HCT116 (cell line): ENCODE measurements at regions not wholly inside any gene's neighbourhood (a gene's known extent, or its start where the extent isn't known, plus 50 kb on each side); places are given as distances from the start of the nearest gene placed in this dataset.

Source experiments
- ELF1 ChIP-seq: IDR thresholded peaks from 2 replicates; pipeline ENCODE4 v1.6.1; 2012; ENCODE audit warnings: low read depth, borderline replicate concordance
- EZH2 ChIP-seq: fragments of 200-600 bp; sonication (generic); IDR thresholded peaks from 2 replicates; pipeline ENCODE4 v1.6.1; 2017; ENCODE audit warnings: antibody characterized with exemption, mixed run types
- EZH2phosphoT487 ChIP-seq: fragments of 200-600 bp; IDR thresholded peaks from 2 replicates; pipeline ENCODE4 v1.6.1; 2018; ENCODE audit warnings: antibody characterized with exemption, borderline replicate concordance
- POLR2A ChIP-seq: IDR thresholded peaks from 2 replicates; pipeline ENCODE4 v1.7.0; 2011; ENCODE audit warnings: borderline replicate concordance; ENCODE audit not compliant: insufficient read depth, insufficient read length; ENCODE audit errors: extremely low read depth
- POLR2AphosphoS5 ChIP-seq: IDR thresholded peaks from 2 replicates; pipeline ENCODE4 v1.6.1; 2011; ENCODE audit warnings: mild to moderate bottlenecking, low read depth, low read length, moderate library complexity
- RAD21 ChIP-seq: IDR thresholded peaks from 2 replicates; pipeline ENCODE4 v1.6.1; 2012; ENCODE audit warnings: low read depth, mild to moderate bottlenecking
- SP1 ChIP-seq: IDR thresholded peaks from 2 replicates; pipeline ENCODE4 v1.6.1; 2012; ENCODE audit warnings: low read depth
- TCF7L2 ChIP-seq: IDR thresholded peaks from 2 replicates; pipeline ENCODE4 v1.7.0; 2011; ENCODE audit warnings: borderline replicate concordance, inconsistent platforms; ENCODE audit not compliant: insufficient read depth, insufficient read length; ENCODE audit errors: extremely low read depth
- ZNF274 ChIP-seq: fragments of 200-500 bp; sonication (Bioruptor generic); IDR thresholded peaks from 2 replicates; pipeline ENCODE4 v1.6.1; 2014; ENCODE audit warnings: mild to moderate bottlenecking, low read depth, low read length, inconsistent platforms
- TF ChIP-seq, protein P1 (sequence below), 3 experiments: fragments of 200-600 bp in 1 of 3; sonication (generic) in 1 of 3; IDR thresholded peaks in 2 of 3; conservative IDR thresholded peaks in 1 of 3; 2 replicates each; pipeline ENCODE4 v1.5.1; 2012 to 2017; ENCODE audit warnings: low read depth in 2 of 3, low read length in 2 of 3, antibody characterized with exemption in 1 of 3, borderline replicate concordance in 1 of 3, control low read depth in 1 of 3, mild to moderate bottlenecking in 1 of 3, mixed read lengths in 1 of 3, mixed run types in 1 of 3, moderate library complexity in 1 of 3; ENCODE audit not compliant: insufficient read depth in 1 of 3
- TF ChIP-seq, protein P2 (sequence below): IDR thresholded peaks from 2 replicates; pipeline ENCODE4 v1.6.1; 2012; ENCODE audit warnings: low read depth
- TF ChIP-seq, protein P3 (sequence below): IDR thresholded peaks from 2 replicates; pipeline ENCODE4 v1.6.1; 2012

DNA sequence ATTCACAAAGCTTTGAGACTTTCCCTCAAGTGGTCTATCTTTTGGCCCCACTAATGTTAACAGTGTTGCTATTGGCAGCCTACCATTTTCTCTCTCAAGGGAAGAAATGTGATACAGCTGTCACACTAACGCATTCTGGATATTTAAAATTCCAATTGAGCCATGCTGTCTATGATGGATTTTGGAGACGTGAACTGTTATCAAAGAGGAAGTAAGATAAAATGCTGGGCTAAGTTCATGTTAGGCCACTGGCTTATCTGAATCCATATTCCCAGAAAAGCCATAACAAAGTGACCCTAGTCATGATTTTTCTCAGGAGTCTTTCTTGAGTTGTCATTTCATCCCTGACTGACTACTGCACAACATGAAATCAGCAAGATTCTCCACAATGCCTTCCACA, 200.2 kb downstream of the PHLDA1 start:
- no peak for TF ChIP-seq SP1
- TF ChIP-seq, protein P1, sequence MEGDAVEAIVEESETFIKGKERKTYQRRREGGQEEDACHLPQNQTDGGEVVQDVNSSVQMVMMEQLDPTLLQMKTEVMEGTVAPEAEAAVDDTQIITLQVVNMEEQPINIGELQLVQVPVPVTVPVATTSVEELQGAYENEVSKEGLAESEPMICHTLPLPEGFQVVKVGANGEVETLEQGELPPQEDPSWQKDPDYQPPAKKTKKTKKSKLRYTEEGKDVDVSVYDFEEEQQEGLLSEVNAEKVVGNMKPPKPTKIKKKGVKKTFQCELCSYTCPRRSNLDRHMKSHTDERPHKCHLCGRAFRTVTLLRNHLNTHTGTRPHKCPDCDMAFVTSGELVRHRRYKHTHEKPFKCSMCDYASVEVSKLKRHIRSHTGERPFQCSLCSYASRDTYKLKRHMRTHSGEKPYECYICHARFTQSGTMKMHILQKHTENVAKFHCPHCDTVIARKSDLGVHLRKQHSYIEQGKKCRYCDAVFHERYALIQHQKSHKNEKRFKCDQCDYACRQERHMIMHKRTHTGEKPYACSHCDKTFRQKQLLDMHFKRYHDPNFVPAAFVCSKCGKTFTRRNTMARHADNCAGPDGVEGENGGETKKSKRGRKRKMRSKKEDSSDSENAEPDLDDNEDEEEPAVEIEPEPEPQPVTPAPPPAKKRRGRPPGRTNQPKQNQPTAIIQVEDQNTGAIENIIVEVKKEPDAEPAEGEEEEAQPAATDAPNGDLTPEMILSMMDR (IDR thresholded peaks at IDR 0.05 in 2 of 3, conservative IDR thresholded peaks at IDR 0.05 in 1 of 3; ENCODE audit: borderline replicate concordance in 1 of 3, insufficient read depth in 1 of 3, low read depth in 2 of 3, low read length in 2 of 3), result no peak
- TF ChIP-seq TCF7L2, result no peak
- TF ChIP-seq ELF1, result no peak
- no peak for TF ChIP-seq POLR2AphosphoS5
- TF ChIP-seq, protein P2, sequence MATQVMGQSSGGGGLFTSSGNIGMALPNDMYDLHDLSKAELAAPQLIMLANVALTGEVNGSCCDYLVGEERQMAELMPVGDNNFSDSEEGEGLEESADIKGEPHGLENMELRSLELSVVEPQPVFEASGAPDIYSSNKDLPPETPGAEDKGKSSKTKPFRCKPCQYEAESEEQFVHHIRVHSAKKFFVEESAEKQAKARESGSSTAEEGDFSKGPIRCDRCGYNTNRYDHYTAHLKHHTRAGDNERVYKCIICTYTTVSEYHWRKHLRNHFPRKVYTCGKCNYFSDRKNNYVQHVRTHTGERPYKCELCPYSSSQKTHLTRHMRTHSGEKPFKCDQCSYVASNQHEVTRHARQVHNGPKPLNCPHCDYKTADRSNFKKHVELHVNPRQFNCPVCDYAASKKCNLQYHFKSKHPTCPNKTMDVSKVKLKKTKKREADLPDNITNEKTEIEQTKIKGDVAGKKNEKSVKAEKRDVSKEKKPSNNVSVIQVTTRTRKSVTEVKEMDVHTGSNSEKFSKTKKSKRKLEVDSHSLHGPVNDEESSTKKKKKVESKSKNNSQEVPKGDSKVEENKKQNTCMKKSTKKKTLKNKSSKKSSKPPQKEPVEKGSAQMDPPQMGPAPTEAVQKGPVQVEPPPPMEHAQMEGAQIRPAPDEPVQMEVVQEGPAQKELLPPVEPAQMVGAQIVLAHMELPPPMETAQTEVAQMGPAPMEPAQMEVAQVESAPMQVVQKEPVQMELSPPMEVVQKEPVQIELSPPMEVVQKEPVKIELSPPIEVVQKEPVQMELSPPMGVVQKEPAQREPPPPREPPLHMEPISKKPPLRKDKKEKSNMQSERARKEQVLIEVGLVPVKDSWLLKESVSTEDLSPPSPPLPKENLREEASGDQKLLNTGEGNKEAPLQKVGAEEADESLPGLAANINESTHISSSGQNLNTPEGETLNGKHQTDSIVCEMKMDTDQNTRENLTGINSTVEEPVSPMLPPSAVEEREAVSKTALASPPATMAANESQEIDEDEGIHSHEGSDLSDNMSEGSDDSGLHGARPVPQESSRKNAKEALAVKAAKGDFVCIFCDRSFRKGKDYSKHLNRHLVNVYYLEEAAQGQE, result no peak
- TF ChIP-seq POLR2A, result no peak
- no peak for TF ChIP-seq EZH2
- TF ChIP-seq, protein P3, sequence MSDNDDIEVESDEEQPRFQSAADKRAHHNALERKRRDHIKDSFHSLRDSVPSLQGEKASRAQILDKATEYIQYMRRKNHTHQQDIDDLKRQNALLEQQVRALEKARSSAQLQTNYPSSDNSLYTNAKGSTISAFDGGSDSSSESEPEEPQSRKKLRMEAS, result no peak
- TF ChIP-seq RAD21, result no peak
- no peak for TF ChIP-seq EZH2phosphoT487
- TF ChIP-seq ZNF274, result no peak
